Transverse colon (tissue), 4 donors: ENCODE measurements at regions not wholly inside any gene's neighbourhood (a gene's known extent, or its start where the extent isn't known, plus 50 kb on each side); places are given as distances from the start of the nearest gene placed in this dataset.
"Not testable (repeated sequence)": the region's sequence is repeated elsewhere in the genome, so short reads cannot be mapped to it uniquely, and the experiment has no call there.

Experiments
- DNase-seq: peaks from one replicate; pipeline ENCODE4 v3.0.0-alpha.2; 2019
- H3K27ac ChIP-seq, 4 donors: fragments of 200-600 bp; sonication (generic); 2 replicates each; pipeline ENCODE4 v1.5.1; 2016 to 2018; ENCODE audit warnings: inconsistent platforms in 4 of 4
- H3K27me3 ChIP-seq: fragments of 200-600 bp; sonication (generic); 2 replicates; pipeline ENCODE4 v1.5.1; 2017; ENCODE audit warnings: inconsistent platforms
- H3K36me3 ChIP-seq, 4 donors: fragments of 200-600 bp; sonication (generic); 2 replicates each; pipeline ENCODE4 v1.5.1; 2017 to 2019; ENCODE audit warnings: inconsistent platforms in 4 of 4
- H3K4me1 ChIP-seq, 4 donors: fragments of 200-600 bp; sonication (generic); 2 replicates each; pipeline ENCODE4 v1.5.1; 2017 to 2020; ENCODE audit warnings: inconsistent platforms in 4 of 4
- H3K4me3 ChIP-seq, 4 donors: fragments of 200-600 bp; sonication (generic); 1 replicate in 1 of 4; 2 replicates in 3 of 4; pipeline versions ENCODE4 v1.5.1 to v1.6.1; 2017 to 2019; ENCODE audit warnings: inconsistent platforms in 4 of 4
- H3K9me3 ChIP-seq, 2 donors: fragments of 200-600 bp; sonication (generic); 2 replicates each; pipeline ENCODE4 v1.5.1; 2017 to 2019; ENCODE audit warnings: inconsistent platforms in 2 of 2
- EP300 ChIP-seq: sonication (generic); formaldehyde crosslinking; IDR thresholded peaks from one replicate; pipeline ENCODE4 v1.6.1; 2017; ENCODE audit warnings: antibody characterized with exemption, low read depth
- POLR2A ChIP-seq: fragments of 450-650 bp; IDR thresholded peaks from one replicate; pipeline ENCODE4 v1.6.1; 2016; ENCODE audit warnings: antibody characterized with exemption, mild to moderate bottlenecking, moderate library complexity
- POLR2AphosphoS5 ChIP-seq, 3 donors: sonication (generic); formaldehyde crosslinking; IDR thresholded peaks; one replicate each; pipeline ENCODE4 v1.6.1; 2016; ENCODE audit warnings: antibody characterized with exemption in 3 of 3
- WGBS, 2 donors: methylation state at CpG; one replicate each; pipeline ENCODE4 v1.1.5; 2018; ENCODE audit warnings: low coverage in 1 of 2; 5-methylcytosine and 5-hydroxymethylcytosine counted together
- in situ Hi-C, 4 donors: fragments of 200-750 bp; cut with MboI; loops; one replicate each; pipeline versions ENCODE4 v1.15.0 to v1.15.1; 2017; ENCODE audit warnings: low sequenced_read_pairs in 3 of 4, low pct_ligation_motif_present in 1 of 4, low pct_unique_long_range_greater_than_20kb in 1 of 4
- intact Hi-C: fragments of 100-400 bp; cut with DNase I; formaldehyde crosslinking; loops from one replicate; pipeline ENCODE4 v1.15.1; 2023; ENCODE audit warnings: low total_unique reads
- TF ChIP-seq, protein P1 (sequence below), 5 experiments: fragments of 200-600 bp in 3 of 5; fragments of 450-650 bp in 2 of 5; sonication (generic) in 3 of 5; IDR thresholded peaks; 1 replicate in 2 of 5; 2 replicates in 3 of 5; pipeline ENCODE4 v1.5.1; 2016 to 2017; ENCODE audit warnings: antibody characterized with exemption in 5 of 5, inconsistent platforms in 3 of 5, mild to moderate bottlenecking in 2 of 5, moderate library complexity in 1 of 5

DNA sequence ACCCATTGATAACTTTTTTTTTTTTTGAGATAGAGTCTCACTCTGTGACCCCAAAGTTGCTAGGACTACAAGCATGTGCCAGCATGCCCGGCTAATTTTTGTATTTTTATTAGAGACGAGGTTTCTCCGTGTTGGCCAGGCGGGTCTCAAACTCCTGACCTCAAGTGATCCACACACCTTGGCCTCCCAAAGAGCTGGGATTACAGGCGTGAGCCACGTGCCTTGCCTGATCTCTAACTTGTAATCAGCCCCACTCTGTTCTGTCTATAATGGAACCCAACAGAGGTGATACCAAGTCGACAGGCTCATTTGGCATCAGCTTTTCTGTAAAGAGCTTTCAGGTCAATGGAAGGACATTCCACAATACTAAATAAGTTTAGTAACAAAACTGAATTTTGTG, 99.4 kb downstream of the HFE start:
- TF ChIP-seq POLR2AphosphoS5 (IDR thresholded peaks at IDR 0.05) (no peak), EP300 (no peak), POLR2A (no peak)
- TF ChIP-seq, protein P1, sequence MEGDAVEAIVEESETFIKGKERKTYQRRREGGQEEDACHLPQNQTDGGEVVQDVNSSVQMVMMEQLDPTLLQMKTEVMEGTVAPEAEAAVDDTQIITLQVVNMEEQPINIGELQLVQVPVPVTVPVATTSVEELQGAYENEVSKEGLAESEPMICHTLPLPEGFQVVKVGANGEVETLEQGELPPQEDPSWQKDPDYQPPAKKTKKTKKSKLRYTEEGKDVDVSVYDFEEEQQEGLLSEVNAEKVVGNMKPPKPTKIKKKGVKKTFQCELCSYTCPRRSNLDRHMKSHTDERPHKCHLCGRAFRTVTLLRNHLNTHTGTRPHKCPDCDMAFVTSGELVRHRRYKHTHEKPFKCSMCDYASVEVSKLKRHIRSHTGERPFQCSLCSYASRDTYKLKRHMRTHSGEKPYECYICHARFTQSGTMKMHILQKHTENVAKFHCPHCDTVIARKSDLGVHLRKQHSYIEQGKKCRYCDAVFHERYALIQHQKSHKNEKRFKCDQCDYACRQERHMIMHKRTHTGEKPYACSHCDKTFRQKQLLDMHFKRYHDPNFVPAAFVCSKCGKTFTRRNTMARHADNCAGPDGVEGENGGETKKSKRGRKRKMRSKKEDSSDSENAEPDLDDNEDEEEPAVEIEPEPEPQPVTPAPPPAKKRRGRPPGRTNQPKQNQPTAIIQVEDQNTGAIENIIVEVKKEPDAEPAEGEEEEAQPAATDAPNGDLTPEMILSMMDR (IDR thresholded peaks at IDR 0.05): no peak
- Histone ChIP-seq H3K4me3 (no peak overlapping the region), H3K27me3 (no peaks in the 10 kb centered on the region), H3K27ac (no peak overlapping the region), H3K9me3 (no peaks in the 10 kb centered on the region), H3K4me1 (peaks cover 0 to 32% (median 11%) of the 10 kb centered on the region in 4 donors), H3K36me3 (no peaks in the 10 kb centered on the region)
- intact Hi-C loops (no loop called here), in situ Hi-C loops (loop anchor here in 1 of 4 donors (25.0 kb wide), 1 partner anchor 951 kb away; a partner anchor contains a TSS)
- no peak for DNase-seq
- WGBS, 2 donors: 95 to 97% methylated on average over 6 to 7 of the region's 7 CpGs

DNA sequence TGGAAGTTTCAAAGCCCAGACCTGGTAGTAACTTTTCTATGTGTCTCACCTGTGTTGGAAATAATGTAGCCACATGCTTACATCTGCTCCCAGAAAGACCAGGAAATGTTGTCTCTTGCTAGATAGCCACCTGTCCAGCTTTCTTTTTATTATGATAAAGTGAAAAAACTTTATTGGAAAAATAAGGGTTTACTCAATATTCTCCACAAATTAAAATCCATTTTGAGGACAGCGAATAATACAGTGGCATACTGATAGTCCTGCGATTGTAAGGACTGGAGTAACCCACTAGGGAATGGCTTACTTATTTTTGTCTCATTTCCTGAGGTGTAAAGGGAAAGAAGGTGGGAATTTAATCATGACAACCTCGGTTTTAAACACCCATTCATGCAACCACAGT, 100.1 kb downstream of the HFE start:
- WGBS, 2 donors: 75 to 91% methylated on average over 3 of the region's 3 CpGs
- DNase-seq: no peak
- no peak for TF ChIP-seq EP300
- TF ChIP-seq, protein P1 (IDR thresholded peaks at IDR 0.05): no peak
- no peak for TF ChIP-seq POLR2A
- TF ChIP-seq POLR2AphosphoS5 (IDR thresholded peaks at IDR 0.05): no peak
- no peaks in the 10 kb centered on the region for H3K36me3 ChIP-seq
- no peak overlapping the region for H3K4me3 ChIP-seq
- no peaks in the 10 kb centered on the region for H3K27me3 ChIP-seq
- in situ Hi-C loops: loop anchor here in 1 of 4 donors (25.0 kb wide), 1 partner anchor 950 kb away; a partner anchor contains a TSS
- H3K9me3 ChIP-seq: no peaks in the 10 kb centered on the region
- peaks cover 0 to 32% (median 11%) of the 10 kb centered on the region in 4 donors for H3K4me1 ChIP-seq
- intact Hi-C loops: no loop called here
- H3K27ac ChIP-seq: no peak overlapping the region

DNA sequence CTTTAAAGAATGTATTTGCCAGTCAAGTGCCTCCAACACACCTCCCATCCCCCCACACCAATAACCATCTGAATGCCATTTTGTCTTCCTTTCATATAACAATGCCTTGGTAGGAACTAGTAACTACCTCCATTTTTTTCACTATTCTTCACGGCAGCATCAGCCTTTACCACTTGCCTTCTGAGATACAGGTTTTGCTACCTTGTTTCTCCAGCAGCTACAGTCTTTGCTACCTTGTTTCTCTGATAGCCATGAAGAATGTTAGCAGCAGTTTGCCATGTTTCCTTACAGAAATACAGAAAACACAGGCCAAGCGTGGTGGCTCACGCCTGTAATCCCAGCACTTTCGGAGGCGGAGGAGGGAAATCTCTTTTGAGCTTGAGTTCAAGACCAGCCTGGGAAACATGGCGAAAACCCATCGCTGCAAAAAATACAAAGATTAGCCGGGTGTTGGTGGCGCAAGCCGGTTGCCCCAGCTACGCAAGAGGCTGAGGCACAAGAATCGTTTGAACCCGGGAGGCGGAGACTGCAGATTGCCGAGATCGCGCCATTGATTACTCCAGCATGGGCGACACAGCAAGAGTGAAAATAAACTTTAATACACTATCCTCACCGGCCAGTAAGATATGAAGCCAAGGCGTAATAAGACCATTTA, 100.9 kb downstream of the HFE start:
- no peak for TF ChIP-seq EP300
- no peak for TF ChIP-seq POLR2A
- no peak for TF ChIP-seq POLR2AphosphoS5 (IDR thresholded peaks at IDR 0.05)
- TF ChIP-seq, protein P1 (IDR thresholded peaks at IDR 0.05): no peak
- in situ Hi-C loops: loop anchor here in 1 of 4 donors (25.0 kb wide), 1 partner anchor 949 kb away; a partner anchor contains a TSS
- intact Hi-C loops: no loop called here
- Histone ChIP-seq H3K27ac (peak overlapping the region; percentile 92 to 95 (median 94)), H3K36me3 (no peaks in the 10 kb centered on the region), H3K9me3 (no peaks in the 10 kb centered on the region), H3K4me3 (peak overlapping the region; percentile 45 to 61 (median 52)), H3K4me1 (peaks cover 0 to 28% (median 11%) of the 10 kb centered on the region in 4 donors), H3K27me3 (no peaks in the 10 kb centered on the region)
- DNase-seq: peak; percentile 48
- WGBS, 2 donors: 5 to 11% methylated on average over 16 to 20 of the region's 20 CpGs

DNA sequence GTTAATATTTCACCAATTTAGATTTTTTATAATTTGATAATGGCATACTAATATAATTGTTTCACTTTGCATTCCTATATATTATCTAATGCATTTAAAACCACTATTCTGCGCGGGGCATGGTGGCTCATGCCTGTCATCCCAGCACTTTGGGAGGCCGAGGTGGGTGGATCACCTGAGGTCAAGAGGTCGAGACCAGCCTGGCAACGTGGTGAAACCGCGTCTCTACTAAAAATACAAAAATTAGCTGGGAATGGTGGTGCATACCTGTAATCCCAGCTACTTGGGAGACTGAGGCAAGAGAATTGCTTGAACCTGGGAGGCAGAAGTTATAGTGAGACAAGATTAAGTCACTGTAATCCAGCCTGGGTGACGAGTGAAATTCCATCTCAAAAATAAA, 104.3 kb downstream of the HFE start:
- H3K27ac ChIP-seq, DNase-seq, H3K9me3 ChIP-seq, H3K4me3 ChIP-seq, H3K27me3 ChIP-seq, H3K36me3 ChIP-seq: not testable (repeated sequence)
- intact Hi-C loops: loop anchor here (10.0 kb wide), 1 partner anchor 157 kb away; a partner anchor contains a TSS
- in situ Hi-C loops: loop anchor here in 1 of 4 donors (25.0 kb wide), 1 partner anchor 946 kb away; a partner anchor contains a TSS
- 76 to 91% methylated on average over 8 of the region's 8 CpGs for WGBS, 2 donors
- H3K4me1 ChIP-seq: peaks cover 5 to 32% (median 15%) of the 10 kb centered on the region in 4 donors
